Stimulated activated CD8-positive, alpha-beta memory T cell treated with anti-CD3 and anti-CD28 coated beads, Interleukin-7, amount 100 ng/mL, for 24 hours (primary cell): ENCODE measurements at regions not wholly inside any gene's neighbourhood (a gene's known extent, or its start where the extent isn't known, plus 50 kb on each side); places are given as distances from the start of the nearest gene placed in this dataset.
A peak's percentile ranks its signal among the peaks of the same experiment; 100 is the strongest.

Source experiments
- DNase-seq: peaks from one replicate; pipeline ENCODE4 v3.0.0-alpha.2; 2020; ENCODE audit warnings: low read depth

DNA sequence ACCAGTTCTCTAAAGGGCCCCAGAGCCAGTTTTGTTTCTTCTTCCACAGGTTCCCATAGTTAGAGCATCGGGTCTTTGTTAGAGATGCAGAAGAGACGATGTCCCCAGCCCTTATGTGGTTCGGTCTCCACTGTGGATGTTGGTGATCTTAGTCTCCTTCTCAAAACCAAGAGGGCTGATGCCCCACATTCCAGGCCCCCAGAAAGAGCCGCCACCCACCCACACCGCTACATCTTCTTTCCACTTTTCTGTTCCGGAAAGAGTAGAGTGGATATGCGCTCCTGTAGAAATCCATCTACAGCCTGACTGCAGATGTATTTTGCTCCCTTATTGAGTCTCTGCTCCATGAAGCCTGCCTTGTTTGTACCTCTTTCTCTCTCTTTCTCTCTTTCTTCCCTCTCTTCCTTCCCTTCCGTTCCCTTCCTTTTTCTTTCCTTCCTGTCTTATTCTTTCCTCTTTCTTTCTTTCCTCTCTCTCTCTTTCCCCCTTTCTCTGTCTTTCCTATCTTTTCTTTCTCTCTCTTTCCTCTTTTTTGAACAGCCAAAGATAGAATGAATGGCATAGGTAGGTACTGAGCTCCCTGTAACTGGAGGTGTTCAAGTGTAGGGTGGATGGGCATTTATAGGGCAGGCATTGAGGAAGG is 224.3 kb downstream of the SEC14L1 start:
- DNase-seq: no peak

DNA sequence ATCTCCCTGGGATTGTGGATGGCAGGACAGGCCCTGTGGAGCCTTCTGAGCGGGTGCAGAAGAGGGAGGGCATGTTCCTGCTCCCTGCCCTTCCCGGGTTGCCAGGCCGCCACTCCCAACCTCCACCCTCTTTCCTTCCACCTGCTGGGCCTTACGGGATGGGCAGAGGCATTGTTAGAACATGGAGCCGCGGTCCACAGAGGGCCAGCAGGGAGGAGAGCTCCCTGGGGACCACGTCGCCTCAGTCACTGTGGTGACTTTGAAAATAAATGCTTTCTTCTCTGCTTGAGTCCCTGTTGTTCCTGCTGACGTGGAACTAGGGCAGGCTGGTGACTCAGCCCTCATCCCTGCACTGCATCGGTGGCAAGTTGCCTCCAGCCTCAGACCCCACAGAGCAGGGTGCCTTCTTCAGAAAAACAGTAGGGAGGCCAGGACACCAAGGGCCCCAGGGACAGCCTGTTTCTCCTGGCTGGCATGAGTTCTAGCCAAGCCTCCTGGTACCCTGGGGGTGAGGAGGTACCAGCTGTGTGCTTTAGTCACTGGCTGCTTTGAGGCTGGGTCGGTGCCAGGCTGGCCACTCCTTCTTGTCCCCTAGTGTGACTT is 224.9 kb downstream of the SEC14L1 start:
- DNase-seq: no peak

DNA sequence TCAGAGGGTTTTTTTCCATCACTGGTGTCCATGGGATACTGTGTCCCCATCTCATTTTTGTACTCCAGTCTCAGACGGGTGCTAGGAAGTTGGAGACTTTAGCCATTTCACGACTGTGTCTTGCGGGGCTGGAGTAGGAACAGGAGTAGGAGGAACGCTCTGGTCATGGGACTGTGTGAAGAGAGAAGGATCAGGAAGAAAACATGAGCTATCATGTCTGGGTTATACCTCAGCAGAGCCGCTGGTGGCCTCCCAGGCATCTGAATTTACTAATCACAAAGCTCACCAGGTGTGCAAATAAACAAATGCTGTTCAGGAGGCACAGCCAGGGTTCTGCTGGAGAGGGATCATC is 225.4 kb downstream of the SEC14L1 start:
- no peak for DNase-seq

DNA sequence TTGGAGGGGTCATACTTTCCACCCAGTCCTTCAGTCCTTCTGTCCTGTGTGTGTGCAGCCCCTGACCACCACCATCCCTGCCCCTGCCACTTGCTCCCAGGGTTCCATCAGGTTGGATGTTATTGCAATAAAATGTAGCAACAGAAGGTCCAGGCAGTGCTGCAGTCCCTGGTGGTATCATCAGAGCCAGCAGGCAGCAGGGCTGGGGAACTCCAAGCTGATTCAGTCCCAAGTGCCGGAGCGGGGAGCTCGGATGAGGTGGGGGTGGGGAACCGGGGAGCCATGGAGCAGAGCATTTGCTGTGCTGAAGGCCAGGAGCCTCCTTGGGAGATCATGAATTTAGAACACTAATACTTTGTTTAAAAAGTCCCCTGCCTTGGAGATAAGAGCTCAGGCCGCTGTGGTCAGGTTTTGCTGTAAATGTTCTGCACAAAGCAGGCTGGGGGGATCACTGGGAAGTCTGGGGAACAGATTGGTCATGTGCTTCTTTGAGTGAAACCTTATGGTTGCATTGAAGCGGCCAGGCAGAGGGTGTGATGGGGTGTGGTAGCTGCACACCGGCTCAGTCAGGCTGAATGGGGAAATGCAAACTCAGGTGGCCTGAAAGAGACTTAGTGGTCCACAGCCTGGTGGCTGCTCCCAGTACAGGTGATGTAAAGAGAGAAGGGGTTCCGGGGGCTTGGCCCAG is 225.9 kb downstream of the SEC14L1 start:
- no peak for DNase-seq

DNA sequence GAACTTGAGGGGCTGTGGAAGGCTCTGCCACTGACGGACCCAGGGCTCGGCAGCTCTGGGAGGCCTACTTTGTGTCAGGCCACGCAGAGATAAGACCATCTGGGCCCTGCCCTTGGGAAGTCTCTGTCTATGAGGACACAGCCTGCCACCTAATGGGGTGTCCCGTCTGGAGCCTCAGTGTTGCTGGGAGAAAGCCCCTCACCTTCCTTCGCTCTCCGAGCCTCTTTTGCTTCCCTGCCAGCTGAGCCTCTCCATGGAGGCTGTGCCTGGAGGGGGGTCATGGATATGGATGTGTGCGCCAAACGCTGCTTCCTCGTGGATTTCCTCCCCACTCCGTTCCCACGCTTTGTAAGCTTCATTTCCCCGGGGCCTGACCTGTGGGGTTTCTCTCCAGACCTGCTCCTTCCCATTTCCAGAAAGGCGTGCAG is 228.8 kb downstream of the SEC14L1 start:
- DNase-seq: no peak

DNA sequence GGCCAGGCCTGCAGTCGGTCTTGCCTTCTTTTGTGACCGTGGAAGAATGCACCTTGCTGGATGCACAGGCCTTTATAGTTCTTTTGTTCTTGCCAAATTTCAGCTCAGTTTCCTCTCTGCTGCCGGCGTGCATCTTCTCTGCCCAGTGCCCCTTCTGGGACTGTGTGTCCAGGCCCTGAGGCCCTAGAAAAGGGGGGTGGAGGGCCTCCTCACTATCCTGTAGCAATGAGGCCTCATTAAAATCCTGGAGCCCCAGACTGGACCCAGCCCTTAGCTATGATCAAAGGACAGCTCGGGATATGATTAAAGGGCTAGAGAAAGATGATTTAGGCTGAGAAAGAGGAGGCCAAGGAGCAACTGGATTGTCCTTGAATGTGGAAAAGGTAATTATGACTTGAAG is 229.8 kb downstream of the SEC14L1 start:
- DNase-seq: no peak

DNA sequence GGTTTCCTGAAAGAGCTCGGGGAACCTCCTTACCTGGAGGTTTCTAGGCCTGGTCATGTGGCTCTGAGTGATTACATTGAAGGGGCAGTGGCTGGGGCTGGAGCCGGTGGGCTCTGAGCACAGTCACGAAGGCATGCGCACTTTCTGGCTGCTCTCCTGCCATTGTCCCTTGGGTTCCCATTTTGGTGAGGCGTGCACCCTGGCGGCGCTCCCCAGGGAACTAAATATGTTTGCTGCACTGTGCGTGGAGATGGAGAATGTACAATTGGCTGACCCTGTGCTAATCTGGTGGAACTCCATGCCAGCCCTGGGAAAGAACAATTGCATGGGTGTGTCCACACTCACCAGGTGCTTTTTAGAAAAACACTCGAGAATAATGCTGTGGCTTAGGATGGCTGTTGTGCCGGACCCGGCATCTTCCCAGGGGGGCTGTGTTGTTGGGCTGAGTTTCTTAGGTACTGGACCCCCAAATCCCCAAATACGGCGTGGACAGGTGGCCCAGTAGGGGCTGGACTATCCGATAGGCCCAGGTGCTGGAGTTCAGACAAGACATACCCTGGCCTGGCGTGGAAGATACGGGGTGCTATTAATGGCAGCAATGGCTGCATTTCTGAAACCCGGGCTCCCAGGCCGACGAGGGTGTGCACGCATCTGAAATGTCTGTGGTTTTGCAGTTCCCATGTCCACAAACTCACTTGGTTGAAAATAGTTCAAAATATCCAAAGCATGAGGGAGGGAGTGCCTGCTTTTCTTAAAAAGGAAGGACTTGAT is 230.5 kb downstream of the SEC14L1 start:
- no peak for DNase-seq

DNA sequence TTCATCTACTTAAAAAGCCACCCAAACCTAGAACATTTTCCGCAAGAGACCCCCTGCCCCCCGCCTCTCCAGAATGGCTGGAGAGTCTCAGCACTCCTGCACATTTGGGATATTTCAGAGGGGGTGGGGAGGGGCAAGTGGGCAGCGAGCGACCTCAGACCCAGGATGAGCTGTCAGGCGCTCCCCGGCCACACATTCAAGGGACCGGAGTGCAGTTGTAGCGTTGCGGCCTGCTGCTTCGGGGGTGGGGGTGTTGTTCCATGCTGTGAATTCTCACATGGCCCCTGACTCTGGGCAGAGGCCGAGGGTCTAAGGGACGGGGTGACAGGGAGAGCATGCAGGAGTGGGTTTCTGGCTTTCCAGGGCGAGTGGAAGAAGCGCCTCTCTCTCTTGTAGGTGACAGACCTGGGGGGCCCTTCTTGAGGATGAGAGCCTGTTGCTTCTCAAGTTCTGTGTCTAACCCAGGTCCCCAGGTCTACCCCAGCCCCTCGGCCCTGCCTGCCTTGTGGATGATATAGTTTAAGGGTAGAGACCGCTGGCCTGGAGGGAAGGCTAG is 231.2 kb downstream of the SEC14L1 start:
- no peak for DNase-seq

DNA sequence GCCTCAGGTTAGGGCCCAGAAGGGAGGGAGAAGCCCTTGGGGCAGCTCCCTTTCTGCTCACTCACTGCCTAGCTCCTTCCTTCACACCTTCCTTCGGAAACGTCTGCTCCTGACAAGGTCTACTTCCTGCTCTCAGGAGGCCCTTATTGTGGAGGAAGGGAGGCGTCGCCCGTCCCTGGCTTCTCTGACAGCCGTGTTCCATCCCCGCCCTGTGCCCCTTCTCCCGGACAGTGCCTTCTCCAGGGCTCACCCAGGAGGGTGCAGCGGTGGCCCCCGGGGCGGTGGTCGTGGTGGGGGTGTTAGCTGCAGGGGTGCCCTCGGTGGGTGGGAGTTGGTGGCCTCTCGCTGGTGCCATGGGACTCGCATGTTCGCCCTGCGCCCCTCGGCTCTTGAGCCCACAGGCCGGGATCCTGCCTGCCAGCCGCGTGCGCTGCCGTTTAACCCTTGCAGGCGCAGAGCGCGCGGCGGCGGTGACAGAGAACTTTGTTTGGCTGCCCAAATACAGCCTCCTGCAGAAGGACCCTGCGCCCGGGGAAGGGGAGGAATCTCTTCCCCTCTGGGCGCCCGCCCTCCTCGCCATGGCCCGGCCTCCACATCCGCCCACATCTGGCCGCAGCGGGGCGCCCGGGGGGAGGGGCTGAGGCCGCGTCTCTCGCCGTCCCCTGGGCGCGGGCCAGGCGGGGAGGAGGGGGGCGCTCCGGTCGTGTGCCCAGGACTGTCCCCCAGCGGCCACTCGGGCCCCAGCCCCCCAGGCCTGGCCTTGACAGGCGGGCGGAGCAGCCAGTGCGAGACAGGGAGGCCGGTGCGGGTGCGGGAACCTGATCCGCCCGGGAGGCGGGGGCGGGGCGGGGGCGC is 231.9 kb downstream of the SEC14L1 start:
- DNase-seq: no peak

DNA sequence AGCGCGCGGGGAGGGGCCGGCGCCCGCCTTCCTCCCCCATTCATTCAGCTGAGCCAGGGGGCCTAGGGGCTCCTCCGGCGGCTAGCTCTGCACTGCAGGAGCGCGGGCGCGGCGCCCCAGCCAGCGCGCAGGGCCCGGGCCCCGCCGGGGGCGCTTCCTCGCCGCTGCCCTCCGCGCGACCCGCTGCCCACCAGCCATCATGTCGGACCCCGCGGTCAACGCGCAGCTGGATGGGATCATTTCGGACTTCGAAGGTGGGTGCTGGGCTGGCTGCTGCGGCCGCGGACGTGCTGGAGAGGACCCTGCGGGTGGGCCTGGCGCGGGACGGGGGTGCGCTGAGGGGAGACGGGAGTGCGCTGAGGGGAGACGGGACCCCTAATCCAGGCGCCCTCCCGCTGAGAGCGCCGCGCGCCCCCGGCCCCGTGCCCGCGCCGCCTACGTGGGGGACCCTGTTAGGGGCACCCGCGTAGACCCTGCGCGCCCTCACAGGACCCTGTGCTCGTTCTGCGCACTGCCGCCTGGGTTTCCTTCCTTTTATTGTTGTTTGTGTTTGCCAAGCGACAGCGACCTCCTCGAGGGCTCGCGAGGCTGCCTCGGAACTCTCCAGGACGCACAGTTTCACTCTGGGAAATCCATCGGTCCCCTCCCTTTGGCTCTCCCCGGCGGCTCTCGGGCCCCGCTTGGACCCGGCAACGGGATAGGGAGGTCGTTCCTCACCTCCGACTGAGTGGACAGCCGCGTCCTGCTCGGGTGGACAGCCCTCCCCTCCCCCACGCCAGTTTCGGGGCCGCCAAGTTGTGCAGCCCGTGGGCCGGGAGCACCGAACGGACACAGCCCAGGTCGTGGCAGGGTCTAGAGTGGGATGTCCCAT is 232.8 kb downstream of the SEC14L1 start:
- no peak for DNase-seq

DNA sequence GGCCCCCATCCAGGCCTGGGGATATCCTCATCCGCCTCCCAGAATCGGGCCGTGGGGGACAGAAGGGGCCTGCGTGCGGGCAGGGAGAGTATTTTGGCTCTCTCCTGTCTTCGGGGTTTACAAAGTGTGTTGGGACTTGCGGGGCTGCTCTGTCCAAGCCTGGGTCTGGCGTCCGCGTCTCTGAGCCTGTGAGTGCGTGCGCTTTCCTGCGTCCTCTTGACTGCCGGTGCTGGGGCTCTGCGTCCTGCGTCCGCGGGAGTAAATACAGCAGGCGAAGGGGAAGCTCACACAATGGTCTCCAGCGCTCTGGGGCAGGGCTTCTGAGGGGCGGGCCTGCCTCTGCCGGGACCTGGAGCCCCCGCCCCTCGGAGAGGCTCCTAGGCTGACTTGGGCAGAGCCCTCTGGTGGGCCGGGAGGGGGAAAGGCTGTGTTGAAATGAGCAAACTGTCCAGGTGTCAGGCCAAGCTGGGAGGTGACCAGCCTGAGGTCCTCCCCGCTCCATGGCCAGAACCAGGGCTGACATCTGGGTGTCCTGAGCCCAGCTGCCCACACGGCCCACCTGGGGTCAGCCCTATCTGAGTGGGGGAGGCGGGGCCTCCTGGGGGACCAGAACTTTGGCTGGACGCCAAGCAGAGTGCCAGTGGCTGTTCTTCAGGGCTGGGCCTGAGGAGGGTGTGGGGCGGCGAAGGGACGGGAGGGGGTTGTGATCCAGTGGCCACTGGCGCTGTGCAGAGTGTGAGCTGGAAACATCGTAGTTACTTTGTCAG is 233.6 kb downstream of the SEC14L1 start:
- peak; percentile 31 for DNase-seq

DNA sequence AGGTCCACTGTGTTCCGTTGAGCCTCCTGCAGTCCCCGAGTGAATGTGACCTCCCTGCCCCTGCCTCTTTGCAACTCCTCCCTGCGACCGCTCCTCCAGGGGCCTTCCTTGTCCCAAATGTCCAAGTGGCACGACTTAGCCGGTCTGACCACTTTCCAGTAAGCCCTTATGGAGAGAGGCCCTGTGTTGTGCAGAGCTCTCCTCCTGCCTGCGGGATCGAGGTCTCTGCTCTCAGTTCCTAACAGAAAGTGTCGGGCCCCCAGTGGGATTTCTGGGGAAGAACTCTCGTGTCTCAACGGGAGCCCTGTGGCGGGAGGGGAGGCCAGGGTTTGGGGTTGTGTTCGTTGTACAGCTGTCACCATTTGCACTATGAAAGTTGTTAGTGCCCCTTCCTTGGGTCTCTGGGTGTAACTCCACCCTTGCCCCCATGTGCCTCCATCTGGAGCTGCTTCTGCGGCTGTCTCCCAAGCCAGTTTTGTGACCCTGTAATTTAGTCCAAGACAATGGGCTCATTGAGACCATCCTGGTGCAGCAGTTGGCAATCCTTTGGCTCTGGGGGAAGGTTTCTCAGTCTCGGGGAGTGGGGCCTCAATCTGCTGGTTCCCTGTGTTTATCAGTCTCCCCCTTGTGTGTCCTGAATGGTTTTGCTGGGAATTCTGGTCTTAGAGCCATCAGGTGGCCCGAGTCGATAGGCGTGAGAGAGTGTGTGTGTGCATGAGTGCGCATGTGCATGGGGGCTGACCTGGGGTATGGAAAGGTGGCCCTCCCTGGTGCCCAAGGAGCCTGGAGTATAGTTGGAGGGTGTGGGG is 234.5 kb downstream of the SEC14L1 start:
- no peak for DNase-seq

DNA sequence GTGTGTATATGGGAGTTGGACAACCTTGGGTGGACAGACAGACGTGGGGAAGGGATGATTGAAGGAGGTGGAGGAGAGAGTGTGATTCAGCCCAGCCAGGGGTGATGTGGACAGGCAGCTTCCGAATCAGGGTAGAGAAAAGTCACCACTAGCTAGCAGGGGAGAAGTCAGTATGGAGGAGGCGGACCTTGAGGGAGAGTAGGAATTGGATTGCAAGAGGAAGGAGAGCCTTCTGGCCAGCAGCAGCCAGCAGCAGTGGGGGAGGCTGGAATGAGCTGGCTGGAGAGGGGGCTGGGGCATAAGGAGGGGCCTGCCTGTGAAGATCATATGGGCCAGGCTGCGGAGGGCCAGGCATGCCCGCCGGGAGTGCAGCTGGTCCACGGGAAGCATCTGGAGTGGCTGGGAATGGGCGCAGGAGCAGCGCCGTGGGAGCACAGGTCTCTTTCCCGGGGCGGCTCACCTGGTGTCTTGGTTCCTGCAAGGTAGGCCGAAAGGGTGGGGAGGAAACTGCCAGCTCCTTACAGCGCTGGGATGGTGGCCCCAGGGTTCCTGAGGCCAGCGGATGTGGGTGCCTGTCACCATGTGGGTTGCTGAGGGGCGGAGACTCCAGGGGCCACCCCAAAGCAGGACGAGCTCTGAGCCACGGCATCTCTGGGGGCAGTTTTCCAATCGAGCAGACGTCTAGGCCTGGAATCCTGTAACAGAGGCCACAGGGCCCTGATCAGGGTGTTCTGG is 235.3 kb downstream of the SEC14L1 start:
- no peak for DNase-seq

DNA sequence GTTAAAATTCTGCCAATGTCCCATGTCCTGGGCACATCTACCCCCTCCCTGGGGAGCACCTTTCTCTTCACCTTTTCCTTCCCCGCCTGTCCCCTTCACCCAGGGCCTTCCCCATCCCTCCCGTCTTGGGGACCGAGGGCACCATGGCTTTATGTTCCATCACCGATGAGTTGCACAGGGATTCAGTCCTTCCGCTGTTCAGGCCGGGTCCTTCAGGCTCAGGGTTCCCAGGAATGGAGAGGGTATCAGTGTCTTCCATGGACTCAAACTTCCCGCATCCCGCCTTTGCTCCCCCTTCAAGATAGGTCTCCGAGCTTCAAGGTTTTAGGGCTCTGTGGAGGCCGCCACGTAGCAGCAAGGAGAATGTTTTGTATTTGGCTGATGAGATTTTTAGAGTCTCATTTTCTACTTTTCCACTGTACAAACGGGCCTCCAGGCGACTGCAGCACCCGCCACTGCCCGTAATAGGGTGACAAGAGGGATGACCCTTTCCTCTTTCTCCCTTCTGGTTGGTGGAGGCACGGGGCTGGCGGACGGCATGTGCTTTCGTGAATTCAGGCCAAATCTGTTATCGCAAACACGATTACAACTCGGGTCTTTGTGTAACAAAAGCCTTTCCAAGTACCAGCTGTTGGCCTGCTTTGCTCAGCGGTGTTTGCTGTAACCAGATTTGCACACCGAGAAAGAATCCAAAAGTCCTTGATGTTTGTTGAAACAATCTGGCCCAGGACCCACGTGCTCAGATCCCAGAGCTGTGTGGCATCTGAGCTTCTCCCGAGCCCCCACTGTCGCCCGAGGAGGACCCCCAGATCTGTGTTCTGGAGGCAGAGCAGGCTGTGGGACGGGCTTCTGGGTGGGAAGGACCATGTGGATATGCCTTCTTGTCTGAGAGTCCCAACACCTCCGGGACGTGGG is 236.3 kb downstream of the SEC14L1 start:
- DNase-seq: no peak

DNA sequence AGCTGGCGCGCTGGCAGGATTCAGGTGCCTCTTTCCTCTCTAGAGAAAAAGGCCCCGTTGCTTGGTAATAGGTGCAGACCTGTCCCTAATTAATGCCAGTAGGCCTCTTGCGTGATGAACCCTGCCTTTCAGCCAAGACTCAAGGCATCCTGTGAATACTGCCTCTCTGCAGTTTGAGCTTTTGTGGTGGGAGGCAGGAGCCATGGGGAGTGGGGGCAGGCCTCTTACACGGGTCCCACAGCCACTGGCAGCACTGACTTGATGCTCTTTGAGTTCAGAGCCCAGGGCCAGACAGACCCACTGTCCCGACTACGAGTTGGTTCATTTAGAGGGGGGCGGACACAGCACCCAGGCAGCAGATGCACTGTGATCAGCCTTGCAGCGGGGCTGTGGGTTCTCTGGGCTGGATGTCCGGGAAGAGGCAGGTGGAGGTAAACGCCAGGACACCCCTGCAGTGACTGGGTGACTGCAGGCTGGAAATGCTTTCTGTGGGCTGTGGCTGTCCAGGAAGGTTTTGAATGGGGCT is 237.0 kb downstream of the SEC14L1 start:
- no peak for DNase-seq

DNA sequence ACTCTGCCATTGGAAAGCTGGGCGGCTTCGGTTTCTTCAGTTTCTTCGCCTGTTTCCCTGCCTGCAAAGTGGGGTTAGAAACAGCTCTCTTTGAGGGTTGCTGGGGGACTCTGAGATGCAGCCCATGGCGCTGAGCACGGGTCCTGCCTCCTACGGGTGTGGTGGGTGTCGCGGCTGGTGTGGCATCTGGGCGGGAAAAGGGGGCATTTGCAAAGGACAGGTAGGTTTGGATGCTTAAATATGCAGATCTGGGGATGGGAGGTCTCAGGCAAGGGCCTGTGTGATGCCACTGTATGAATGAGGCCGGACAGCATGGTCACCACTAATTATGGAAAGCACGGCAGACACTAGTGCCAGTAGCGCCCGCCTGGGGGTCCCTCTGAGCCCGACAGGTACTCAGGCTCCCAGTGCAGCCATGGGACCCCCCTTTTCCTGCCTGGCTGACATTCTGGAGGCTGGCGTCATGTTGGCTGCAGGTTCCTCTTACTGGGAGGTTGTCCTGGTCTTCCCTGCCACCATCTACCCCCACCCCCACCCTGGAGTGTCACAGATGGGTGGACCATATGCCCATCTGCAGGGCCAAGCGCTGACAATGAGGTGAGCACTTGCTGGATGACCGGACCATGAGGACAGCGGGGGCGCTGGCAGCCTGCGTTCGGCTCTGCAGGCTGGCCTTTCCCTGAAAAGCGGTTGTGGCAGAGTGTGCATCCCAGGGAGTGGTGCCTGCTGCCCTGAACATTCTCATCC is 237.7 kb downstream of the SEC14L1 start:
- no peak for DNase-seq
